SK-N-SH (cell line): ENCODE measurements at regions not wholly inside any gene's neighbourhood (a gene's known extent, or its start where the extent isn't known, plus 50 kb on each side); places are given as distances from the start of the nearest gene placed in this dataset.

Experiments
- CHD2 ChIP-seq: fragments of 150-350 bp; IDR thresholded peaks from 2 replicates; pipeline ENCODE4 v1.6.1; 2018; ENCODE audit warnings: low read length; ENCODE audit not compliant: partially characterized antibody
- CTCF ChIP-seq: fragments of 200-600 bp; sonication (generic); IDR thresholded peaks from 2 replicates; pipeline ENCODE4 v1.6.1; 2017; ENCODE audit warnings: antibody characterized with exemption, mild to moderate bottlenecking, moderate library complexity
- EP300 ChIP-seq, 2 experiments: IDR thresholded peaks; 2 replicates each; pipeline versions ENCODE4 v1.4.0 to v1.6.1; 2012; ENCODE audit warnings: borderline replicate concordance in 1 of 2, low read depth in 1 of 2, low read length in 1 of 2
- POLR2AphosphoS5 ChIP-seq: IDR thresholded peaks from 2 replicates; pipeline ENCODE4 v1.6.1; 2012; ENCODE audit warnings: low read depth, low read length
- RCOR1 ChIP-seq: fragments of 150-350 bp; IDR thresholded peaks from 2 replicates; pipeline ENCODE4 v1.6.1; 2017; ENCODE audit warnings: antibody characterized with exemption, low read length
- SIN3A ChIP-seq: IDR thresholded peaks from 2 replicates; pipeline ENCODE4 v1.6.1; 2012; ENCODE audit warnings: low read depth, mild to moderate bottlenecking, low read length, moderate library complexity, borderline replicate concordance
- TEAD4 ChIP-seq: IDR thresholded peaks from 2 replicates; pipeline ENCODE4 v1.4.0; 2012; ENCODE audit warnings: mild to moderate bottlenecking, borderline replicate concordance; ENCODE audit not compliant: insufficient read depth
- USF2 ChIP-seq: fragments of 150-350 bp; IDR thresholded peaks from 2 replicates; pipeline ENCODE4 v1.6.1; 2017; ENCODE audit warnings: antibody characterized with exemption, low read length, low read depth, borderline replicate concordance
- TF ChIP-seq, protein P1 (sequence below): IDR thresholded peaks from 2 replicates; pipeline ENCODE4 v1.4.0; 2012; ENCODE audit warnings: low read depth, borderline replicate concordance

GRCh38 chr1:29875557-29876028 is 639.3 kb downstream of the PTPRU start:
- TF ChIP-seq CTCF (no peak), USF2 (no peak), POLR2AphosphoS5 (no peak), EP300 (IDR thresholded peaks at IDR 0.05; ENCODE audit: borderline replicate concordance in 1 of 2, low read depth in 1 of 2, low read length in 1 of 2) (no peak), SIN3A (no peak), TEAD4 (no peak), RCOR1 (no peak), CHD2 (no peak)
- TF ChIP-seq, protein P1, sequence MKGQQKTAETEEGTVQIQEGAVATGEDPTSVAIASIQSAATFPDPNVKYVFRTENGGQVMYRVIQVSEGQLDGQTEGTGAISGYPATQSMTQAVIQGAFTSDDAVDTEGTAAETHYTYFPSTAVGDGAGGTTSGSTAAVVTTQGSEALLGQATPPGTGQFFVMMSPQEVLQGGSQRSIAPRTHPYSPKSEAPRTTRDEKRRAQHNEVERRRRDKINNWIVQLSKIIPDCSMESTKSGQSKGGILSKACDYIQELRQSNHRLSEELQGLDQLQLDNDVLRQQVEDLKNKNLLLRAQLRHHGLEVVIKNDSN = no peak
